Uterus (tissue), 2 donors: ENCODE measurements at regions not wholly inside any gene's neighbourhood (a gene's known extent, or its start where the extent isn't known, plus 50 kb on each side); places are given as distances from the start of the nearest gene placed in this dataset.

Source experiments
- POLR2A ChIP-seq, 2 donors: fragments of 450-650 bp; IDR thresholded peaks; one replicate each; pipeline ENCODE4 v1.6.1; 2016; ENCODE audit warnings: antibody characterized with exemption in 2 of 2, mild to moderate bottlenecking in 1 of 2, moderate library complexity in 1 of 2
- TF ChIP-seq, protein P1 (sequence below), 4 experiments: fragments of 200-600 bp in 2 of 4; fragments of 450-650 bp in 2 of 4; sonication (generic) in 2 of 4; IDR thresholded peaks; one replicate each; pipeline ENCODE4 v1.5.1; 2016 to 2019; ENCODE audit warnings: antibody characterized with exemption in 4 of 4, mild to moderate bottlenecking in 2 of 4, moderate library complexity in 1 of 4

DNA sequence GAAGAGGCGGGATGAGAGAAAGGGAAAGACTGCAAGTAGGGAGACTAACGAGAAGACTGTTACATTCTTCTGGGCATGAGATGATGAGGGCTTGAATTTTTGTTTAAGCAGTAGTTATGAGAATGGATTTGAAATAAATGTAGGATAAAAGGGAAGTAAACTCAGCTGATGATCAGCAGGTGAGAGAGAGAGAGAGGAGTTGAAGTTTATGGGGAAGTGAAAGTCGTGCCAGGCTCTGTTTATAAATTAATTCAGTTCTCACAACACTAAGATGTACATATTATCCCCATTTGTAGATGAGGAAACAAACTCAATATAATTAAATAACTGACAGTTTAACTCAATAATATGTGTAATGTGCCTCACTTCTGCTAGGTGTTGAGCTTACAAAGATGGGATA, 170.0 kb upstream of the RMST start:
- TF ChIP-seq, protein P1, sequence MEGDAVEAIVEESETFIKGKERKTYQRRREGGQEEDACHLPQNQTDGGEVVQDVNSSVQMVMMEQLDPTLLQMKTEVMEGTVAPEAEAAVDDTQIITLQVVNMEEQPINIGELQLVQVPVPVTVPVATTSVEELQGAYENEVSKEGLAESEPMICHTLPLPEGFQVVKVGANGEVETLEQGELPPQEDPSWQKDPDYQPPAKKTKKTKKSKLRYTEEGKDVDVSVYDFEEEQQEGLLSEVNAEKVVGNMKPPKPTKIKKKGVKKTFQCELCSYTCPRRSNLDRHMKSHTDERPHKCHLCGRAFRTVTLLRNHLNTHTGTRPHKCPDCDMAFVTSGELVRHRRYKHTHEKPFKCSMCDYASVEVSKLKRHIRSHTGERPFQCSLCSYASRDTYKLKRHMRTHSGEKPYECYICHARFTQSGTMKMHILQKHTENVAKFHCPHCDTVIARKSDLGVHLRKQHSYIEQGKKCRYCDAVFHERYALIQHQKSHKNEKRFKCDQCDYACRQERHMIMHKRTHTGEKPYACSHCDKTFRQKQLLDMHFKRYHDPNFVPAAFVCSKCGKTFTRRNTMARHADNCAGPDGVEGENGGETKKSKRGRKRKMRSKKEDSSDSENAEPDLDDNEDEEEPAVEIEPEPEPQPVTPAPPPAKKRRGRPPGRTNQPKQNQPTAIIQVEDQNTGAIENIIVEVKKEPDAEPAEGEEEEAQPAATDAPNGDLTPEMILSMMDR (IDR thresholded peaks at IDR 0.05): no peak
- no peak for TF ChIP-seq POLR2A (IDR thresholded peaks at IDR 0.05)
